ENCODE measurements at regions not wholly inside any gene's neighbourhood (a gene's known extent, or its start where the extent isn't known, plus 50 kb on each side); places are given as distances from the start of the nearest gene placed in this dataset.

DNA sequence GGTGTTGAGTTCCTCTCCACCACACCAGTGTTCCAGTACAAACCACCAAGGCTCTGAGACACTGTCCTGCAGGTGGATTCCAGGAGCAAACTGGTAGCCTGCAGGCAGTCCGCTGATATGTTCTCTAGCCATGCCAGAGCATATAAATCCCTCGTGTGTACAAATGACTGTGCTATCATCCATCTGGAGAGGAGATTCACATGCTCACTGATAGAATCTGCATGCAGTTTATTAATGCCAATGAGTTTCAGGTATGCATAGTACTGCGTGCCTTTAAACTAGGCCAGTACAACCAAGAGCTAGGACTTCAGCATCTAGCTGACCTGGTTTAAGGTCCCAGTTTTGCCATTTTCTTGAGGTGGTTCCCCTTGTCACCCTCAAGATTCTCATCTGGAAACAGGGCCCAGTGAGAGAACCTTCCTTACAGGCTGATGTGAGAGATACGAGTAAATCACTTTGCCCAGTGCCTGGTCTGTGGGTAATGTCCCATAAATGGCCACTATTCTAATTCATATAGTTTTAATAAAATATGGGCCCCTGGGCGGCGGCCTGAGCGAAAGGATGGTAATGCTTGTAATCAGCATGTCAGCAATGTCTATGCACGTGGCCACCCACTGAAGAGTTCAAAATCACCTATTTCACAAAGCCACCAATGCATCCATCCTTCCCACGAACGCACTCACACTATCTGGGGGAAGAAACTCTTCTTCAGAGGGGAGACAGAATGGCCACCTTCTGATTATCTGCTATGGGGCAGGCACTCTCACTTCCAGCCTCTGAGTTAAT, 268.0 kb upstream of the ZMIZ1 start:
- no peak for TF ChIP-seq POLR2A (IDR thresholded peaks at IDR 0.05; ENCODE audit: borderline replicate concordance, extremely low read depth, insufficient read depth, insufficient read length)
- TF ChIP-seq, protein P1, sequence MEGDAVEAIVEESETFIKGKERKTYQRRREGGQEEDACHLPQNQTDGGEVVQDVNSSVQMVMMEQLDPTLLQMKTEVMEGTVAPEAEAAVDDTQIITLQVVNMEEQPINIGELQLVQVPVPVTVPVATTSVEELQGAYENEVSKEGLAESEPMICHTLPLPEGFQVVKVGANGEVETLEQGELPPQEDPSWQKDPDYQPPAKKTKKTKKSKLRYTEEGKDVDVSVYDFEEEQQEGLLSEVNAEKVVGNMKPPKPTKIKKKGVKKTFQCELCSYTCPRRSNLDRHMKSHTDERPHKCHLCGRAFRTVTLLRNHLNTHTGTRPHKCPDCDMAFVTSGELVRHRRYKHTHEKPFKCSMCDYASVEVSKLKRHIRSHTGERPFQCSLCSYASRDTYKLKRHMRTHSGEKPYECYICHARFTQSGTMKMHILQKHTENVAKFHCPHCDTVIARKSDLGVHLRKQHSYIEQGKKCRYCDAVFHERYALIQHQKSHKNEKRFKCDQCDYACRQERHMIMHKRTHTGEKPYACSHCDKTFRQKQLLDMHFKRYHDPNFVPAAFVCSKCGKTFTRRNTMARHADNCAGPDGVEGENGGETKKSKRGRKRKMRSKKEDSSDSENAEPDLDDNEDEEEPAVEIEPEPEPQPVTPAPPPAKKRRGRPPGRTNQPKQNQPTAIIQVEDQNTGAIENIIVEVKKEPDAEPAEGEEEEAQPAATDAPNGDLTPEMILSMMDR (IDR thresholded peaks at IDR 0.05 in 2 of 3, conservative IDR thresholded peaks at IDR 0.05 in 1 of 3; ENCODE audit: borderline replicate concordance in 1 of 3, insufficient read depth in 1 of 3, low read depth in 2 of 3, low read length in 2 of 3), result no peak
- no peak for TF ChIP-seq EZH2 (IDR thresholded peaks at IDR 0.05)
- no peak for TF ChIP-seq YY1 (IDR thresholded peaks at IDR 0.05; ENCODE audit: extremely low read depth, insufficient replicate concordance, low read depth, low read length)
- TF ChIP-seq EGR1 (IDR thresholded peaks at IDR 0.05; ENCODE audit: low read depth), result no peak
- TF ChIP-seq, protein P2, sequence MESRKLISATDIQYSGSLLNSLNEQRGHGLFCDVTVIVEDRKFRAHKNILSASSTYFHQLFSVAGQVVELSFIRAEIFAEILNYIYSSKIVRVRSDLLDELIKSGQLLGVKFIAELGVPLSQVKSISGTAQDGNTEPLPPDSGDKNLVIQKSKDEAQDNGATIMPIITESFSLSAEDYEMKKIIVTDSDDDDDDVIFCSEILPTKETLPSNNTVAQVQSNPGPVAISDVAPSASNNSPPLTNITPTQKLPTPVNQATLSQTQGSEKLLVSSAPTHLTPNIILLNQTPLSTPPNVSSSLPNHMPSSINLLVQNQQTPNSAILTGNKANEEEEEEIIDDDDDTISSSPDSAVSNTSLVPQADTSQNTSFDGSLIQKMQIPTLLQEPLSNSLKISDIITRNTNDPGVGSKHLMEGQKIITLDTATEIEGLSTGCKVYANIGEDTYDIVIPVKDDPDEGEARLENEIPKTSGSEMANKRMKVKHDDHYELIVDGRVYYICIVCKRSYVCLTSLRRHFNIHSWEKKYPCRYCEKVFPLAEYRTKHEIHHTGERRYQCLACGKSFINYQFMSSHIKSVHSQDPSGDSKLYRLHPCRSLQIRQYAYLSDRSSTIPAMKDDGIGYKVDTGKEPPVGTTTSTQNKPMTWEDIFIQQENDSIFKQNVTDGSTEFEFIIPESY (IDR thresholded peaks at IDR 0.05; ENCODE audit: extremely low read depth, insufficient replicate concordance, low read length), result no peak
- no peak for TF ChIP-seq SIN3A (IDR thresholded peaks at IDR 0.05; ENCODE audit: low read depth)
- TF ChIP-seq POLR2AphosphoS5 (IDR thresholded peaks at IDR 0.05; ENCODE audit: low read depth, low read length), result no peak

All from HCT116 (cell line).